GM13976 (cell line): ENCODE measurements at regions not wholly inside any gene's neighbourhood (a gene's known extent, or its start where the extent isn't known, plus 50 kb on each side); places are given as distances from the start of the nearest gene placed in this dataset.
A peak's percentile ranks its signal among the peaks of the same experiment; 100 is the strongest.

Experiments used
- DNase-seq: peaks from one replicate; pipeline ENCODE4 v3.0.0; 2012; ENCODE audit warnings: low spot score
- CTCF ChIP-seq: IDR thresholded peaks from 2 replicates; pipeline ENCODE4 v1.5.1; 2012; ENCODE audit warnings: borderline replicate concordance, mild to moderate bottlenecking; ENCODE audit not compliant: insufficient read depth; ENCODE audit errors: extremely low read depth, missing control alignments, control extremely low read depth
- in situ Hi-C: fragments of 300-500 bp; cut with MboI; formaldehyde crosslinking; loops from one replicate; pipeline ENCODE4 v1.12.0; 2022; ENCODE audit warnings: low sequenced_read_pairs, mixed read lengths, inconsistent platforms; ENCODE audit not compliant: unreplicated experiment

DNA sequence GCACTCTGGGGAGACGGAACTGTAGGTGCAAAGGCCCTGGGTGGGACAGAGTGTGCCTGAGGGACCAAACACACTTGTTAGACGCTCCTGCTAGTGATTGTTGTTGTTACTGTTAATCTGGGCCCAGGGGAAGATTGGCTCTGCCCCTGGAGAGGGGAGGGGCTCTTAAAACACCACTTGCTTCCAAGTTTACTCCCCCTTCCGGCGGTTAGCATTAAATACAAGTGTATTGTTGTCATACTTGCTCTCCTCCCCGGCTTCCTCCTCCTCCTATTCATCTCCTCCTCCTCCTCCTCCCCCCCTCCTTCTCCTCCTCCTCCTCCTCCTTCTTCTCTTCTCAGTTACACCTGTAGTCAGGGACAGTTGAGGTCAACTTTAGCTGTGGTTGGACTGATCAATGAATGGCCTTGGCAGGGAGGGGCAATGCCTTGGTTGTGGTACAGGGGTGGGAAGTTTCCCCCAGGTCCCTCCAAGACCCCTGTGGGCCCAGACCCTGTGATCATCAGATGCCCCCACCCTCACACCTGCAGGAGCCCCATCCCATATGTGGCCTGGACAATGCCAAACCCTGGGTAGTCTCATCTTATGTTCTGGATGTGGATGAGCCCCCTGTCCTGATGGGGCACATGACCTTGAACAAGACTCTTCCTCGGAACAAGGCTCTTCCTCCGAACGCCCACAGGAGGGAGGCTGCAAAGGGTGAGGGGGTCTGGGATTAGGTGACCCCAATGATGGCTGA is 217.3 kb downstream of the PTPRU start:
- in situ Hi-C loops: no loop called here
- no peak for TF ChIP-seq CTCF
- peak; percentile 70 for DNase-seq

DNA sequence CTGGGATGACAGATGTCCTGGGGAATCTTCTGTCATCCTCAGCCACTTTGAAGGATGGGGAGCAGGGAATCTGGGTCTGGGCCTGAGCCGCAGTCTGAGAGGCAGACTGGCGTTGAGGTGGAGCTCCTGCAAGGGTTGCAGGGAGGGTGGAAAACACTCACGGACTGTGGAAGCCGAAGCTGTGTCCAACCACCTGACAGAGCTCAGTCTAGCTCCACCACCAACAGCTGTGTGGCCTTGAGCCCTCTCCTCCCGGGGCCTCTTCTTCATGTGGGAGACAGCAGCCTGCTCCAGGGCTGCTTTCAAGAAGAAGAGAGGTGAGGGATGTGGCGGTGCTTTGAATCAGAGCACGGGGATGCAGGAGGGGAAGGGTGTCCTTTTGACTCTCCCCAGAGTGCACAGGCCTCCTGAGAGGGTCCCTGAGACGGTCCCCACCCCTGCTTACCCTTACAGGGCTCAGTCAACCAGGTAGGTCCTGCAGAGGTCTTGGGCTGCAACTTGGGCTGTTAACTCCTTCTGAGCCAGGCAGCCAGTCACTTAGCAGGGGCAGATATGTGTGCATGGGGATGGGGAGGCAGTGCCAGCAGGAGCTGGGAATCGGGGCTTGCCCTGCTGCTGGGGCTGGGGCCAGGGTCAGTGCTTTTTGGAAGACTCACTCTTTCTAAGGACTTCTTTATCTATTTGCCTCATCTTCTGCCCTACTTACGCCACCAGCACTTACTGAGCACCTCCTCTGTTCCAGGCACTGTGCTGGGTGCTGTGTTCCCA is 216.3 kb downstream of the PTPRU start:
- TF ChIP-seq CTCF: no peak
- in situ Hi-C loops: no loop called here
- DNase-seq: peak; percentile 15

- DNase-seq: no peak
- TF ChIP-seq CTCF: no peak
- in situ Hi-C loops: no loop called here
Observed at GRCh38 chr1:29451368-29451892, 215.1 kb downstream of the PTPRU start.

DNA sequence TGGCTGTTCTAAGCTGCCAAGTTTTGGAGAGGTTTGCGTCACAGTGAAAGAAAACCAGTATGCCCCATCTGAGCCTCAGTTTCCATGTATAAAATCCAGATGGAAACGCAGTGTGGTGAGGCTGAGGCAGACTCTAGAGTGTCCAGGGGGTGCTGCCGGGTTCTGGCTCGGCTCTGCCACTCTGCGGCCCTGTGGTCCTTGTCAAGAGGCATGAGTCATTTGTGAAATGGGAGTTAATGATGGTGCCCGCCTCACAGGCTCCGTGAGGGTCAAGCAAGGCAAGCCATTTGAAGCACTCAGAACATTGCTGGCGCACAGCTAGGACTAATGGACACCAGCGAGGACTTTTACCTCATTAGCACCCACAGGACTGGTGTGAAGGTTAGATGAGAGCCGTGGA is 214.3 kb downstream of the PTPRU start:
- in situ Hi-C loops: no loop called here
- no peak for TF ChIP-seq CTCF
- DNase-seq: no peak

GRCh38 chr1:29448456-29449235 is 212.3 kb downstream of the PTPRU start:
- DNase-seq: no peak
- TF ChIP-seq CTCF: no peak
- in situ Hi-C loops: no loop called here

GRCh38 chr1:29447368-29447767 is 211.0 kb downstream of the PTPRU start:
- TF ChIP-seq CTCF: no peak
- no peak for DNase-seq
- in situ Hi-C loops: no loop called here
